Ovary (tissue), 1 donor: ENCODE measurements at regions not wholly inside any gene's neighbourhood (a gene's known extent, or its start where the extent isn't known, plus 50 kb on each side); places are given as distances from the start of the nearest gene placed in this dataset.

ENCODE experiments used
- EP300 ChIP-seq: sonication (generic); formaldehyde crosslinking; IDR thresholded peaks from one replicate; pipeline ENCODE4 v1.6.1; 2017; ENCODE audit warnings: antibody characterized with exemption
- POLR2A ChIP-seq: fragments of 450-650 bp; IDR thresholded peaks from one replicate; pipeline ENCODE4 v1.6.1; 2017; ENCODE audit warnings: antibody characterized with exemption, mild to moderate bottlenecking, moderate library complexity

DNA sequence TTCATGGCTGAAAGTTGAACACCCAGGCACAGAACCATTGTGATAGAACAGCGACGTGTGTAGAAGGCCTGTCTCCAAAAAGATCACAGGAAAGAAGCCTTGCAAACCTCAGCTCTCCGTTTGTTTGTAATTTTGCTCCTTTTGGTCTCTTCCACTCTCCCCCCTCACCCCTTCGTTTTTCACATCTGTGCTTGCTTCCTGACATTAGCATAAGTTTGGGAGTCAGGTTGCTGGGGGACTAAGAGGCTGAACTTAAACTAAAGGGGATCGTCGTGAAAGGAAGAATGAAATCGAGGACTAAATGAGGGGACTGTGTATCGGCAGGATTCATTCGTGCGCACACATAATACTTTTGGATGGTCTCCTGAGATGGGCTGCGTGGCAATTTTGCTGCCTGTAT, 200.6 kb downstream of the BCAT1 start:
- TF ChIP-seq POLR2A (no peak), EP300 (no peak)
